PFSK-1 (cell line): ENCODE measurements at regions not wholly inside any gene's neighbourhood (a gene's known extent, or its start where the extent isn't known, plus 50 kb on each side); places are given as distances from the start of the nearest gene placed in this dataset.

Source experiments
- REST ChIP-seq, 2 experiments: IDR thresholded peaks; 2 replicates each; pipeline versions ENCODE4 v1.6.1 to v1.8.0; 2011 to 2012; ENCODE audit warnings: low read depth in 2 of 2, low read length in 2 of 2, control low read depth in 1 of 2, inconsistent platforms in 1 of 2, mild to moderate bottlenecking in 1 of 2, moderate library complexity in 1 of 2; ENCODE audit not compliant: insufficient read depth in 1 of 2
- SIN3A ChIP-seq: IDR thresholded peaks from 2 replicates; pipeline ENCODE4 v1.6.1; 2012; ENCODE audit warnings: mild to moderate bottlenecking, low read length, moderate library complexity, borderline replicate concordance; ENCODE audit not compliant: insufficient read depth

- TF ChIP-seq REST (IDR thresholded peaks at IDR 0.05; ENCODE audit: insufficient read depth in 1 of 2, low read depth in 2 of 2, low read length in 2 of 2) (no peak), SIN3A (no peak)
Measured at GRCh38 chr19:28691683-28692082, 521.3 kb downstream of the UQCRFS1 start.
